ENCODE measurements at regions not wholly inside any gene's neighbourhood (a gene's known extent, or its start where the extent isn't known, plus 50 kb on each side); places are given as distances from the start of the nearest gene placed in this dataset.

DNA sequence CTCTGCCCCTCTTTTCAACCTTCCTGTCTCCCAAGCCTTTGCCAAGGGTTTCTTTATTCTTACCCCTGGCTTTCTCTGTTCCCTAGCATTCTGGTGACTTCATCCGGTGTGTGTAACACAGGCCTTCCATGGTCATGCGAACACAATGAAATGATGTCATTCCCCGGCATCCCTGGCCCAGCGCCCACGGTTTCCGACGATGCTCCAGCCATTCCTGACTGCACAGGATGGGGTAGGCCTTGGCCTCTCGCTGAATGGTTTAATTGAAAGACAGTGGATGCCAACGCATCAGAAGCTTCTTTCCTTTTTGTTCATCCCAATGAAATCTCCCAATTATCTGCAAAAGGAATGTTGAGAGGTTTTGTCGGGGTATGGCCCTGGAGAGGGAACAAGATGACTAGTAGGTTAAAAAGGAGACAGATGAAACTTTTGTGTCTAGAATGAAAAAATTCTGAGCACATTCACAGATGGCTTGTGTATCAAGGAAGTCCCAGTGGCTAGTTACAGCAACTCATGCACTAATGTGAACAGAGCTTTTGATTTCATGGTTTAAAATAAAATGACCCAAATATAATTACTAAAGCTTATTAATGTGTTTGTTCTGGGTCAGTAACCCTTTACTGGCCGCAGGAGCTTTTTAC, 655.0 kb downstream of the QKI start:
- TF ChIP-seq CTCF (IDR thresholded peaks at IDR 0.05) (no peak), POLR2A (IDR thresholded peaks at IDR 0.05) (no peak), EP300 (IDR thresholded peaks at IDR 0.05) (no peak), POLR2AphosphoS5 (IDR thresholded peaks at IDR 0.05) (no peak)
